Ishikawa (cell line): ENCODE measurements at regions not wholly inside any gene's neighbourhood (a gene's known extent, or its start where the extent isn't known, plus 50 kb on each side); places are given as distances from the start of the nearest gene placed in this dataset.

ENCODE experiments used
- CEBPB ChIP-seq: IDR thresholded peaks from 2 replicates; pipeline ENCODE4 v1.6.1; 2012
- EGR1 ChIP-seq: IDR thresholded peaks from 2 replicates; pipeline ENCODE4 v1.6.1; 2012
- NFIC ChIP-seq: IDR thresholded peaks from 2 replicates; pipeline ENCODE4 v1.6.1; 2012
- RAD21 ChIP-seq: IDR thresholded peaks from 2 replicates; pipeline ENCODE4 v1.6.1; 2012; ENCODE audit warnings: low read depth
- TF ChIP-seq, protein P1 (sequence below): IDR thresholded peaks from 2 replicates; pipeline ENCODE4 v1.6.1; 2012

DNA sequence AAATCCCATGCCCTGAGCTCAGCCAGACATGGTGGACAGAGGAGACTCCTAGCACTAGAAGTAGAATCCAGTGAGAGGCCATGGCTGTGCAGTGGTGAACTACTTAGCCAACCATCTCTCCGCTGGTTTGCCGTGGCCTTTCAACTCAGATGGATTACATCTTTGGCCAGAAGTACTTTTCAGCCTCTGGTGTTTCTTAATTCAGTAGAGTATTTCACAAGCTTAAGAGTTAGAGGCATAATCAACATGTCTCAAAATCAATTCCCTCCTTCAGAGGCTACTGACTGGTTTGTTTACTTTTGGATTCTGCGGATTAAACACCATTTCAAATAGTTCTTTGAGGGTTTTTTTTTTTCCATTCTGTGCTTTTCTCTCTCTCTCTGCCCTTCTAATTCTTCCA is 91.1 kb upstream of the PGRMC2 start:
- no peak for TF ChIP-seq RAD21
- TF ChIP-seq EGR1: no peak
- TF ChIP-seq NFIC: no peak
- TF ChIP-seq, protein P1, sequence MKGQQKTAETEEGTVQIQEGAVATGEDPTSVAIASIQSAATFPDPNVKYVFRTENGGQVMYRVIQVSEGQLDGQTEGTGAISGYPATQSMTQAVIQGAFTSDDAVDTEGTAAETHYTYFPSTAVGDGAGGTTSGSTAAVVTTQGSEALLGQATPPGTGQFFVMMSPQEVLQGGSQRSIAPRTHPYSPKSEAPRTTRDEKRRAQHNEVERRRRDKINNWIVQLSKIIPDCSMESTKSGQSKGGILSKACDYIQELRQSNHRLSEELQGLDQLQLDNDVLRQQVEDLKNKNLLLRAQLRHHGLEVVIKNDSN: no peak
- TF ChIP-seq CEBPB: no peak
